Thoracic aorta (tissue), 2 donors: ENCODE measurements at regions not wholly inside any gene's neighbourhood (a gene's known extent, or its start where the extent isn't known, plus 50 kb on each side); places are given as distances from the start of the nearest gene placed in this dataset.

Experiments
- ATAC-seq: fragments of 150-250 bp; one replicate; pipeline ENCODE4 v1.8.0; 2017; ENCODE audit warnings: low read depth; ENCODE audit not compliant: insufficient number of reproducible peaks, low FRiP score
- DNase-seq: peaks from one replicate; pipeline ENCODE4 v3.0.0-alpha.2; 2020; ENCODE audit warnings: low spot score
- H3K27ac ChIP-seq, 2 donors: fragments of 200-600 bp; sonication (generic); 1 replicate in 1 of 2; 2 replicates in 1 of 2; pipeline ENCODE4 v1.5.1; 2016; ENCODE audit warnings: mild to moderate bottlenecking in 2 of 2, moderate library complexity in 2 of 2
- H3K27me3 ChIP-seq: fragments of 200-600 bp; sonication (generic); replicated peaks from 2 replicates; pipeline ENCODE4 v1.6.0; 2016; ENCODE audit warnings: mild to moderate bottlenecking; ENCODE audit not compliant: insufficient read depth
- H3K36me3 ChIP-seq: fragments of 200-600 bp; sonication (generic); one replicate; pipeline ENCODE4 v1.5.1; 2016
- H3K4me1 ChIP-seq, 2 donors: fragments of 200-600 bp; sonication (generic); 1 replicate in 1 of 2; 2 replicates in 1 of 2; pipeline versions ENCODE4 v1.5.1 to v1.6.0; 2016; ENCODE audit warnings: low read depth in 2 of 2, mild to moderate bottlenecking in 1 of 2; ENCODE audit not compliant: control insufficient read depth in 1 of 2
- H3K4me3 ChIP-seq: fragments of 200-600 bp; sonication (generic); 2 replicates; pipeline ENCODE4 v1.5.1; 2016; ENCODE audit warnings: mild to moderate bottlenecking
- H3K9me3 ChIP-seq: fragments of 200-600 bp; sonication (generic); 2 replicates; pipeline ENCODE4 v1.5.1; 2016
- CTCF ChIP-seq: fragments of 200-600 bp; sonication (generic); IDR thresholded peaks from one replicate; pipeline ENCODE4 v1.5.1; 2019; ENCODE audit warnings: antibody characterized with exemption

DNA sequence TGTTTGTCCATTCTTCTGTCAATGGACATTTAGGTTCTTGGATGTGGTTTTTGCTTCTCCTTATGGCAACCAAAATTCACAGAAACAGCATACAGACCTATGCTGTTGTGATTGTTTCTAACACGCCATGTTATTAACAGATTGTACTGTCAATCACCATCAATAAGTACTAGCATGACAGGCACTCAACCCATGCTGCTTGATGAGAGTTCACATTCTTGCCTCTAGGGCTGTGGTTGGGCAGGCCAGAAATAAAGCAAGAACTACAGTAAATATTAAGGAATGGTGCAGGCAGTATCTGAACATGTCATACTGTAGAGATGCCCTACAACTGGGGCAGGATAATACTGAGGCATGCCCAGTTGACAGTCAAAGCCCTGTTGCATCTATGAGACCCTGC, 171.2 kb upstream of the ZFHX3 start:
- TF ChIP-seq CTCF = no peak
- no peak for DNase-seq

GRCh38 chr16:73217654-73218053, 169.7 kb upstream of the ZFHX3 start:
- no peak for ATAC-seq

More for the DNA sequence above, 171.2 kb upstream of the ZFHX3 start:
- no peak overlapping the region for H3K4me3 ChIP-seq
- no peak overlapping the region for H3K27ac ChIP-seq
- H3K36me3 ChIP-seq = no peaks in the 10 kb centered on the region
- no peaks in the 10 kb centered on the region for H3K9me3 ChIP-seq
- H3K27me3 ChIP-seq = no peaks in the 10 kb centered on the region
- no peak for ATAC-seq
- H3K4me1 ChIP-seq = peaks cover 10 to 18% of the 10 kb centered on the region in 2 donors

DNA sequence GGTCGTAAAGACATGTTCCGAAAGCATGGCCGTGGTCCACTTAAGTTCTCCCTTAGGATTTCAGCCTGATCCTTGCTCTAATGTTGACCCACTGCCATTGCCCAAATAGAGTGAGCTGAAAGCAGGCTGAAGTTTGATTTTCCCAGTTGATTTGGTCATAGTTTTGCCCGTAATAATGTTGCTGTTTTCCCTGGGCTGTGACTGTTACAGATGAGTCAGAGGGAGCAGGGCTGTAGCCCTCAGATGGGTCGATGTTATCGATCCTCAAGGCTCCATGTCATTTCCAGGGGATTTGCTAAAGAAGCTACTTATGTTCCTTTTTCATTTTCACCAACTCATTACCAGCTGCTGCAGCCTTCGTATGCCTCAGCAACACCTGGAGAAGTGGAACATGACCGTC, 169.0 kb upstream of the ZFHX3 start:
- Histone ChIP-seq H3K9me3 (no peaks in the 10 kb centered on the region), H3K4me1 (peaks cover 10 to 21% of the 10 kb centered on the region in 2 donors), H3K4me3 (no peak overlapping the region), H3K36me3 (no peaks in the 10 kb centered on the region), H3K27me3 (no peaks in the 10 kb centered on the region), H3K27ac (no peak overlapping the region)
- no peak for TF ChIP-seq CTCF
- ATAC-seq = no peak
- DNase-seq = no peak

More at GRCh38 chr16:73217654-73218053, 169.7 kb upstream of the ZFHX3 start:
- Histone ChIP-seq H3K9me3 (no peaks in the 10 kb centered on the region), H3K36me3 (no peaks in the 10 kb centered on the region), H3K4me3 (no peak overlapping the region), H3K4me1 (peaks cover 10 to 21% of the 10 kb centered on the region in 2 donors), H3K27me3 (no peaks in the 10 kb centered on the region), H3K27ac (no peak overlapping the region)
- no peak for TF ChIP-seq CTCF
- no peak for DNase-seq

GRCh38 chr16:73215678-73216377, 167.9 kb upstream of the ZFHX3 start:
- Histone ChIP-seq H3K27me3 (no peaks in the 10 kb centered on the region), H3K36me3 (no peaks in the 10 kb centered on the region), H3K27ac (peak overlapping the region; percentile 41 to 61), H3K4me1 (peaks cover 10 to 21% of the 10 kb centered on the region in 2 donors), H3K9me3 (no peaks in the 10 kb centered on the region), H3K4me3 (no peak overlapping the region)
- DNase-seq = no peak
- ATAC-seq = no peak
- TF ChIP-seq CTCF = no peak

GRCh38 chr16:73214825-73215677, 167.1 kb upstream of the ZFHX3 start:
- Histone ChIP-seq H3K4me1 (peaks cover 10 to 21% of the 10 kb centered on the region in 2 donors), H3K4me3 (no peak overlapping the region), H3K27me3 (no peaks in the 10 kb centered on the region), H3K27ac (peak overlapping the region; percentile 41 to 61), H3K9me3 (no peaks in the 10 kb centered on the region), H3K36me3 (no peaks in the 10 kb centered on the region)
- ATAC-seq (peak; percentile 40), DNase-seq (no peak)
- TF ChIP-seq CTCF = no peak
